ENCODE measurements at regions not wholly inside any gene's neighbourhood (a gene's known extent, or its start where the extent isn't known, plus 50 kb on each side); places are given as distances from the start of the nearest gene placed in this dataset.

DNA sequence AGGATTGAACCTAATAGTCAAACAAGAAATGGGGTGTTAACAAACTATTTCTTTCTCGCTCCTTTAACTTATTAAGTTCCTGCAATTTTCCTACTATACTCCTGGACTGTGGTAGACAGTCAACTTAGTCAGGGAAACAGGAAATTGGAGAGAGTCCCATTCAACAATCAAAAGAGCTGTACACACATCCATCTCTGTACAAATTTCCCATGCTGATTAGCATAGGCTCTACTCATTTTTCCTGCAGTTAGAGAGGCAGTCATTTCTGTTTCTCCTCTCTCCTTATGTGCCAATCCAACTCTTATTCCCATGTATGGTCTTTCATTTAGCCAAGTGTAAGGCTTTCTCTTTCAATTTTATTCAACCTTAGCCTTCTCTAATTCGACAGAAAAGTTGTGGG, 1168.5 kb upstream of the FLRT2 start:
- TF ChIP-seq CTCF (conservative IDR thresholded peaks at IDR 0.05 in 1 of 2, IDR thresholded peaks at IDR 0.05 in 1 of 2; ENCODE audit: extremely low read depth in 1 of 2, insufficient read depth in 1 of 2, low read depth in 1 of 2, low read length in 2 of 2) (no peak), EZH2 (IDR thresholded peaks at IDR 0.05; ENCODE audit: borderline replicate concordance, low read length) (no peak)

Measured in mammary epithelial cell (primary cell).